ENCODE measurements at regions not wholly inside any gene's neighbourhood (a gene's known extent, or its start where the extent isn't known, plus 50 kb on each side); places are given as distances from the start of the nearest gene placed in this dataset.
"Not testable (repeated sequence)": the region's sequence is repeated elsewhere in the genome, so short reads cannot be mapped to it uniquely, and the experiment has no call there.

GRCh38 chr4:131883181-131883580 is 1265.9 kb upstream of the PCDH10 start:
- not testable (repeated sequence) for DNase-seq

DNA sequence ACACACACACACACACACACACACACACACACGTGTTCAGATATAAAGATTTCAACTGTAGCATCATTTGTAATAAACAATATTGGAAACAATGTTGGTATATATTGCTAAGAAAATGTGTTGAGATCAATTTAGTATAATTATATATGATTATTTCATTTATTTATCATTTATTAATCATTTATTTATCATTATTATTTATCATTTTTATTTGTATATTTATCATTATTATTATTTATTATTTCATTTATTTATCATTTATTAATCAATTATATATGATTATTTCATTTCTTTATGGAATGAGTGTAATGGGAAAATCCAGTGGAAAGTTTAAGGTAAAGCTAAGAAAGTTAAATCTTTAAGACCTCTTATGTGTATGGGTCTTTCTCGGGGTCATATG is 1223.4 kb upstream of the PCDH10 start:
- DNase-seq = not testable (repeated sequence)

DNA sequence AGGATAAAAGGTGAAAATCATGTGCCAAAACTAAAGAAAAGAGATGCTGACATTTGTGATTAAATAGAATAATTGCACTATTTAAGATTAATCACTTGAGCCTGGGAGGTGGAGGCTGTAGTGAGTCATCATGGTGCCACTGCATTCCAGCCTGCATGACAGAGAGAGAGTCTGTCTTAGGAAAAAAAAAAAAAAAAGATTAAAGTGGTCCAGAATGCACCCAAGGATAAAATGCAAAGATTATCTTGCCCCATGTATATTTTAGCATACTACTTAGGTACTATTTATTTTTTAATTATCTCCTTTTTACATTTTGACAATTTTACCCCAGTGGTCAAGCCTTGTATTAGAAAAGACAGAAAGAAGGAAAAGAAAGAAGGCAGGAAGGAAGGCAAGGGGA is 1181.4 kb upstream of the PCDH10 start:
- not testable (repeated sequence) for DNase-seq

DNA sequence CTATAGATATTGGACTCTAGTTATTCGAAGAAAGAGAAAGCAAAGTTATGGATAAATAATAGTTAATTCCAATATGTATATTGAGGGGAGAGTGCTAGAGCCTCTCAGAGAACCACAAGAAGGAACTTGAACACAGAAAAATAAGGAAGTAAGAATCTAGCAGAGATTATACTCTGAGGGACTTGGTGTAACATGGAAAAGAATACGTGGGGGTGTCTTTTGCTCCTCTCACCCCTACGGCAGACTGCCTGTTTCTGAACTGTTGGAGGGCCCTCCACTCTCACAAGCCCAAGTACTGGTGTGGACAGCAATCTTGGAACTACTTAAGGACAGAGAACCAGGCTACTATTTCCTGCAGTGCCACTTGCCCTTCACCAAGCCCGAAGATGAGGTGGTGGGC is 1174.4 kb upstream of the PCDH10 start:
- no peak for DNase-seq

- DNase-seq = not testable (repeated sequence)
Observed at GRCh38 chr4:131975276-131976132, 1173.6 kb upstream of the PCDH10 start.

GRCh38 chr4:131976133-131977002 is 1172.7 kb upstream of the PCDH10 start:
- DNase-seq = not testable (repeated sequence)

GRCh38 chr4:131978120-131978519 is 1171.0 kb upstream of the PCDH10 start:
- DNase-seq = no peak

GRCh38 chr4:131989576-131989975 is 1159.5 kb upstream of the PCDH10 start:
- no peak for DNase-seq

DNA sequence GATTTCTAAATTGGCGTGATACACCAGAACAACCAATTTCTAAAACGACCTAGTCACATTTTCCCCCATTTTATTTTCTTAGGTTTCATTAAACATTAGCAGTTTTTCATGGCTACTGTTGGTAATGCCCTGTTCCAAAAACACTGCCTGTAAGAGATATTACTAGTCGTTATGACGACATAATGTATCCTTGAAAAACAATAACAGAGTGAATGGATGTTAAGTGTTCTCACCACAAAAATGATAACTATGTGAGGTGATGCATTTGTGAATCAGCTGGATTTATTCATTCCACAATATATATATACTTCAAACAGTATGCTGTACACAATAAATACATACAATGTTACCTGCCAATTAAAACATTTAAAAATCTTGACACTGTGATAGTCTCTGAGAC is 1147.6 kb upstream of the PCDH10 start:
- DNase-seq = no peak

DNA sequence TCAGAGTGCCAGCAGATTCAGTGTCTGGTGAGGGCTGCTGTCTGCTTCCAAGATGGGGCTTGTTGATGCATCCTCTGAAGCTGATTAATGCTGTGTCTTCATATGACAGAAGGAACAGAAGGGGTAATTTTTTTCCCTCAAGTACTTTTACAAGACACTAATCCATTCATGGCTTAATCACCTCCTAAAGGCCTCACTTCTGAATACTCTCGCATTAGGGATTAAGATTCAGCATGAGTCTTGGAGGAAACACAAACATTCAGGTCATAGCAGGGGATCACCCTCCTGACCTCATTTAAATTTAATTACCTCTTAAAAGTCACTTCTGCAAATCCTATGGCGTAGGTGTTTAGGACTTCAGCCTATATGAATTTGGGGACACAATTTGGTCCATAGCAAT is 1145.5 kb upstream of the PCDH10 start:
- no peak for DNase-seq

DNA sequence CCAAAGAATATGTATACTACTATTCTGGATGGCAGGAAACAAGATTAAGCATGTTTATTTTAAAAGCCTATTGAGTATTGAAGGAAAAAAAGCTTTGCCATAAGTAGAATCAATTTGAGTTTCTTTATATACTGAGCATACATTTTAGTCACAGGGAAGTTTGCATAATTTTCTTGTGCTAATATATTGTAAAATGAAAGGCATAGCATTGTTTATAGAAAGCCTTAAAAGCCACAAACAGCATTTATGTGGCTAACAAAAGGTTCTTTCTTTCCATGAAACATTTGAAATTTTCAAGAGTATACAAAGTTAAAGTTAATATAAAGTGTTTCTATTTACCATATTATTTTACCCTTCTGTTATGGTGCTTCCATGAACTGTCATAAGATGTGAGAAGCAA is 1133.8 kb upstream of the PCDH10 start:
- DNase-seq = no peak

DNA sequence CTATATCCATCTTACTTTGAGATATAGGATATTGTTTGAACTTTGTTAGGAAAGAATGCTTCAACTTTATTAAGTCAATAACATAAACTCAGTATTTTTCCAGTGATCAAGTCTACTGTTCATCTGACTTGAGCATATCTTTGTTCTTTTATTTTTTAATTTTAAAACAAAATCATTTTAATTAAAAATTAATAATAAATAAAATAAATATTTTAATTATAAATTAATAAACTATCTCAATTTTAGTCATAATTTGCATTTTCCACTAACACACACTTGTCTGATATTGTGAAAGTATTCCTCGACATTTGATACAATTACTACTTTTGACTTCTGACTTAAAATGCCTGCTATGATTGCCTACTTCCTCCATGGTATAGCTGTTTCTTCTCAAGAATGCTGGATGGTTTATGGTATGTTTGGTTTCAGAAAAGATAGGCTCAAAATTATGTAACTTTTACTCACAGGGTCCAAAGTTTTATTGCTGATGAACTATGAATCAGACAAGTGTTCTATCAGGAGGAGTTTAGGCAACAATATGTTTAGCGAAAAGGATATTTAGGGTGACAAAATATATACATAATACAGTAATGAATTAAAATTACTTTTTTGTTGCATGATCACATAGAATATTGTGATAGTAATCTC is 1132.3 kb upstream of the PCDH10 start:
- no peak for DNase-seq

GRCh38 chr4:132026166-132026565 is 1122.9 kb upstream of the PCDH10 start:
- no peak for DNase-seq

DNA sequence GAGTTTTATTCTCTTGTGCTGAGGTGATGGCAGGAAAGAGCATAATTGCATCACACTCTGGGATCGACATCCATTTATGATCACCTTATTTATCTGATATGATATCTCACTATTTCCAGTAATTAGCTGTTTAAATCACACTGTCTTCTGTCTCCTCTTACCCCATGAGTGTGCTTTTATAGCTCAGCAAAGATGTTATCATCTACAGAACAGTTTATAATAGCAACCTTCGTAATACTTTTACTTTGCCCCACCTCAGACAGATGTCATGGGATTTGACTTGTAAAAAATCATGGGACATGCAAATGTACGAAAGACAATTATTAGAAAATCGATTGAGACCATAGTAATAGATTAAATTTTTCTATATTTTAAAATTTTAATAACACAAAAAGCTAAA is 1122.3 kb upstream of the PCDH10 start:
- DNase-seq = no peak

GRCh38 chr4:132056496-132056895 is 1092.6 kb upstream of the PCDH10 start:
- DNase-seq = no peak

DNA sequence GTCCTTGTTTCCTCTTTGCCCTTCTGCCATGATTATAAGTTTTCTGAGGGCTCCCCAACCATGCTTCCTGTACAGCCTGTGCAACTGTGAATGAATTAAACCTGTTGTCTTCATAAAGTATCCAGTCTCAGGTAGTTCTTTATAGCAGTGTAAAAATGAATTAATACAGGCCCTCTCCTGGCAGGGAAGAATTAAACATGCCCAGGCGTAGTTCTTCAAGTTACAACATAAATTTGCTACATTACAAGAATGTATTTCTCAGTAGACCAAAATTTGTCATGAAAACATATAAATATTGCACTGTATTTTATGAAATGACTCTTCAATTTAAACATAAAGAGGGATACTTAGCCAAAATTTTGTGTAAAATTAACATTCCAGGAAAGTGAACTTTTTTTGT is 1089.9 kb upstream of the PCDH10 start:
- no peak for DNase-seq

DNA sequence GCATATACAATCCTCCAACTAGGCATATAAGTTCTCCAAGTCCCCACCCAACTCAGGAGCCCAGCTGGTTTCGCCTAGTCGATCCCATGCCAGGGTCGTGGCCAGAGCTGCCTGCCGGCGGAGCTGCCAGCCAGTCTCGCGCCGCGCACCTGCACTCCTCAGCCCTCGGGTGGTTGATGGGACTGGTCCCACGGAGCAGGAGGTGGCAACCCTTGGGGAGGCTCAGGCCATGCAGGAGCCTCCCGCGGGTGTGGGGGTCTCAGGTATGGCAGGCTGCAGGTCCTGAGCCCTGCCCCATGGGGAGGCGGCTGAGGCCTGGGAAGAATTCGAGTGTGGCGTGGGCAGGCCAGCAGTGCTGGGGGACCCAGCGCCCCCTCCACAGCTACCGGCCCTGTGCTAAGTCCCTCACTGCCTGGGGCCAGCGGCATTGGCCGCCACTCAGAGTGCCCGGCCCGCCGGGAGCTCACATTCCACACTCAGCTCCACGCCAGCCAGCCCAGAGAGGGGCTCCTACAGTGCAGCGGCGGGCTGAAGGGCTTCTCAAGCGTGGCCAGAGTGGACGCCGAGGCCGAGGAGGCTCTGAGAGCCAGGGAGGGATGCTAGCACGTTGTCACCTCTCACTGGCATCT is 1086.4 kb upstream of the PCDH10 start:
- no peak for DNase-seq

DNA sequence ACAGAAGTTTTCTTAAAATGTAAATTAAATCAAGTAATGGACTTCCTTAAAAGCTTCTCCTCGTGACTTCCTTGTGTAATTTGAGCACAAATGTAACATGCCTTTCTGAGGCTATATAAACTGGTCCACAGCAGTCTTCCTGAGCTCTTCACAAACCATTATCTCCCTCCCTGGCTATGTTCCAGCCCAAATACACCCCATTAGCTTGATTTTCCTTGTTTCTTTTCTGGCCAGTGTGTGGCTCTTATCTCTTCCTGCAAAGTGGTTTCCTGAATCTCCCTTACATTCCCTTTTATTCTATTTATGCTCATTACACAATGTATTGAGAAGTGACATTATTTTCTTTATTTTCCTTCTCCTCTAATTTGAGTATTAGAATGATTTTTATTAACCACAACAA is 1085.3 kb upstream of the PCDH10 start:
- no peak for DNase-seq

DNA sequence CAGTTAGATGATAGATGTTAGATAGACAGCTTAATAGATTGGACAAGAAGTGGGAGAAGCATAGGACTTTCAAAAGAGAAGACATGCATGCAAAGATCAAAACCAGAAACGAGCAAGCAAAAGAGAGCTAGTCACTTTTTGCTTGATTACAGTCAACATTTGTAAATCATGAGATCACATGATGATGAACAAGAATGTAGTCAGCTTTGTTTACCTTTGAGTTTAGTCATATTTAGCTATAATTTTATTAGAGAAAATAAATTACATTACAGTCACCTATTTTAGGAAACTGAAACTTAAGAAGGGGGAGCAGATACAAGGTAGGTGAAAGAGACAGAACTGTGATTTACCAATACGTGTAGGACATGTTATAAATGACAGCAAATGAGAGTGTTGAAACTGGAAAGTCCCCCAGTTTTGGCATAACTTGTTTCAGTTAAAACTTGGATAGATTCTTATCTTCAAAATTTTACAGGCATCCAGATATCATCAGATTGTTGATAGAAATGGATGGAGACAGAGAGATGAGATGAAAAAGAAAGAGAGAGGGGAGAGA is 1083.1 kb upstream of the PCDH10 start:
- no peak for DNase-seq

GRCh38 chr4:132071815-132072214 is 1077.3 kb upstream of the PCDH10 start:
- DNase-seq = no peak

DNA sequence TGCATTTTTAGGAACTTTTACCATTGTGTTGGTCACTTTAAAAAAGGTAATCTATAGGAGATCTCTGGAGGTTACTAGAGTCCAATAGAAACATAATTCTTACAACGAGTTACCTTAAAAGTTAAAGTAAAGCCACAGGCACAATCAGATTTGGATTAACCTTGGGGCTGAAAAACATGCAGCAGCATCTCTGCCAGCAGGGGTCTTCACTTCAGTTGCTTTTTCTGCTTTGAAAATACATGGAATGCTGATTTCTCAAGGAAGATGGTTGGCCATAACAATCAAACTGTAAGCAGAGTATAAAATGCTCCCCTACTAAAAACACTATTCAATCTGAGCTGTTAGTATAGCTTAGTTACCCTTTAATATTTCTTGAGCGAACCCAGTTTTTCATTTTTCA is 1072.3 kb upstream of the PCDH10 start:
- DNase-seq = no peak

DNA sequence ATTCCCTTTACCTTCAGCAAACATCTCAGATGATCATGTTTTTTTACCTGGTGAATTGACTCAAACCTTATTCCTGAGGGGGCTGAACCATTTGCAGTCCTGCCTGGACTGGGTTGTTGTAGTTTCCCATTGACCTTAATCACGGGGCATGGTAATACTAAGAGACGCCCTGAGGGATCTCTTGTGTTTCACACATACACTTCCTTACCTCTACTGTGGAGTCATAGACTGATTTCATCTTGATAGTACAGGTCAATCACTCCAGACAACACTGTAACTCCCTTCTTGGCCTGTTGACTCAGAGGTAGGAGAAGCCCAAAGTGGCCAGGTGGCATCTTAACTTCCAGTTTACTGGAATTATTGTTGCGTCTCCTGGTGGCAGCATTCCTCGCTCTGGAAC is 1064.0 kb upstream of the PCDH10 start:
- no peak for DNase-seq

DNA sequence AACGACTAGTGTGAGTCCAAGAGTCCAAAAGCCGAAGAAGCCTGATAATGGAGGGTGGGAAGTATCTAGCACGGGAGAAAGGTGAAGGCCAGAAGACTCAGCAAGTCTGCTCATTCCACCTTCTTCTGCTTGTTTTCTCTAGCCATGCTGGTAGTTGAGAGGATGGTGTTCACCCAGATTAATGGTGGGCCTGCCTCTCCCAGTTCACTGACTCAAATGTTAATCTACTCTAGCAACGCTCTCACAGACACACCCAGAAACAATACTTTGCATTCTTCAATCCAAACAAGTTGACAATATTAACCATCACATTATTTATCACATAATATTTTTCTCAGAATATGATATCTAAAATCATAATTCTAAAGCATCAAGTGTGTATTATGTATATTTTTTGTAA is 1055.1 kb upstream of the PCDH10 start:
- DNase-seq = no peak

Measured in bone marrow (tissue), 2 donors.